GM12878 (cell line): ENCODE measurements at regions not wholly inside any gene's neighbourhood (a gene's known extent, or its start where the extent isn't known, plus 50 kb on each side); places are given as distances from the start of the nearest gene placed in this dataset.

ENCODE experiments used
- BACH1 ChIP-seq: fragments of 450-650 bp; IDR thresholded peaks from 2 replicates; pipeline ENCODE4 v1.6.1; 2017; ENCODE audit warnings: mild to moderate bottlenecking, borderline replicate concordance
- FOS ChIP-seq: IDR thresholded peaks from 3 replicates; pipeline ENCODE4 v1.6.1; 2011; ENCODE audit warnings: borderline replicate concordance; ENCODE audit not compliant: insufficient read length; ENCODE audit errors: extremely low read depth
- HDAC2 ChIP-seq: fragments of 200-600 bp; sonication (generic); IDR thresholded peaks from 2 replicates; pipeline ENCODE4 v1.6.1; 2017
- LARP7 ChIP-seq: fragments of 450-650 bp; IDR thresholded peaks from 2 replicates; pipeline ENCODE4 v1.6.1; 2017; ENCODE audit warnings: mild to moderate bottlenecking
- NR2C2 ChIP-seq: IDR thresholded peaks from 2 replicates; pipeline ENCODE4 v1.6.1; 2011; ENCODE audit warnings: borderline replicate concordance, low read depth; ENCODE audit not compliant: control insufficient read depth, insufficient read length
- NRF1 ChIP-seq: conservative IDR thresholded peaks from 2 replicates; pipeline ENCODE4 v1.6.1; 2011; ENCODE audit warnings: mild to moderate bottlenecking, low read depth, low read length, improper control_type of control experiment
- RB1 ChIP-seq: fragments of 450-650 bp; formaldehyde crosslinking; IDR thresholded peaks from 2 replicates; pipeline ENCODE4 v1.6.1; 2017; ENCODE audit warnings: mild to moderate bottlenecking, borderline replicate concordance
- SMARCA5 ChIP-seq: fragments of 450-650 bp; IDR thresholded peaks from 2 replicates; pipeline ENCODE4 v1.6.1; 2017; ENCODE audit warnings: mild to moderate bottlenecking
- SUPT20H ChIP-seq: IDR thresholded peaks from 2 replicates; pipeline ENCODE4 v1.6.1; 2011; ENCODE audit warnings: low read depth, mild to moderate bottlenecking, low read length, moderate library complexity, borderline replicate concordance; ENCODE audit not compliant: control insufficient read depth
- TARDBP ChIP-seq: IDR thresholded peaks from 2 replicates; pipeline ENCODE4 v1.6.1; 2016; ENCODE audit warnings: borderline replicate concordance
- TBL1XR1 ChIP-seq: IDR thresholded peaks from 2 replicates; pipeline ENCODE4 v1.6.1; 2012; ENCODE audit warnings: low read depth, low read length, improper control_type of control experiment
- TF ChIP-seq, protein P1 (sequence below): fragments of 450-650 bp; formaldehyde crosslinking; IDR thresholded peaks from 2 replicates; pipeline ENCODE4 v1.4.0; 2020; ENCODE audit warnings: mild to moderate bottlenecking, moderate library complexity
- TF ChIP-seq, protein P2 (sequence below): fragments of 450-650 bp; IDR thresholded peaks from 2 replicates; pipeline ENCODE4 v1.6.1; 2014; ENCODE audit warnings: mild to moderate bottlenecking
- TF ChIP-seq, protein P3 (sequence below): fragments of 150-350 bp; IDR thresholded peaks from 2 replicates; pipeline ENCODE4 v1.6.1; 2016; ENCODE audit warnings: low read depth, low read length
- TF ChIP-seq, protein P4 (sequence below): fragments of 450-650 bp; IDR thresholded peaks from 2 replicates; pipeline ENCODE4 v1.6.1; 2017; ENCODE audit warnings: mild to moderate bottlenecking, moderate library complexity
- TF ChIP-seq, protein P5 (sequence below): fragments of 450-650 bp; IDR thresholded peaks from 2 replicates; pipeline ENCODE4 v1.6.1; 2016; ENCODE audit warnings: mild to moderate bottlenecking

DNA sequence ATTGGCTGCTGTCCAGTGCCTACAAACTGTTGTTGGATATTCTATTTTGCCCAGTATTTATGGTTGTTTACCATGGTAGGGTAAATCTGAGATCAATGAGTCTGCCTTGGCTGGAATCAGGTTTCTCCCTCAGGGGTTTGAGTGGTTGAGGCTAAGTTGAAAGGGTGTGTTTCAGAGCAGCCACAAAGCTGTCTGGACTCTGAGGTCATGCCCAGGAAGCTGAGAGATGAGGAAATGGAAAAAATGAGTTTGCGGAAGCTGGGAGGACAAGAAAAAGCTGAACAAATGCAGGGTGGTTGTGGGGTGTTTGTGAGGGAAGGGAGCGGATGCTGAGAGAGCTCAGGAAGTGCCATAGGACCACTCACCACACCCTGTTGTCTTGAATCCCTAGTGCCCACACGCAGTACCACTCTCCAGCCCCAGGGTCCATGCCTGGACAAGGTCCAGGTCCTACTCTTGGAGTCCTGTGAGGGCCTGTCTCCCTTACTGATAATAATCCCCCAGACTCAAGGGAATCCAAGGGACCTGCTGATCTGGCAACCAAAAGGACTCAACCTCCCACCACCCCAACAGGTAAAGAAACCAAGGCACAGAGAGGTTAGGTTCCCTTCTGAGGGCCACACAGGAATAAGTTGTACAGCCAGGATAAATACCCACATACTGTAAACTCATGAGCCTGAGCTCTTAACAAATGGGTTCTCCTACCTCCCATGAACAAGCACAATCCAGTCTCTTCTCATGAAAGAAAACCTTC lies 81.6 kb downstream of the PPCDC start (continued):
- TF ChIP-seq, protein P1, sequence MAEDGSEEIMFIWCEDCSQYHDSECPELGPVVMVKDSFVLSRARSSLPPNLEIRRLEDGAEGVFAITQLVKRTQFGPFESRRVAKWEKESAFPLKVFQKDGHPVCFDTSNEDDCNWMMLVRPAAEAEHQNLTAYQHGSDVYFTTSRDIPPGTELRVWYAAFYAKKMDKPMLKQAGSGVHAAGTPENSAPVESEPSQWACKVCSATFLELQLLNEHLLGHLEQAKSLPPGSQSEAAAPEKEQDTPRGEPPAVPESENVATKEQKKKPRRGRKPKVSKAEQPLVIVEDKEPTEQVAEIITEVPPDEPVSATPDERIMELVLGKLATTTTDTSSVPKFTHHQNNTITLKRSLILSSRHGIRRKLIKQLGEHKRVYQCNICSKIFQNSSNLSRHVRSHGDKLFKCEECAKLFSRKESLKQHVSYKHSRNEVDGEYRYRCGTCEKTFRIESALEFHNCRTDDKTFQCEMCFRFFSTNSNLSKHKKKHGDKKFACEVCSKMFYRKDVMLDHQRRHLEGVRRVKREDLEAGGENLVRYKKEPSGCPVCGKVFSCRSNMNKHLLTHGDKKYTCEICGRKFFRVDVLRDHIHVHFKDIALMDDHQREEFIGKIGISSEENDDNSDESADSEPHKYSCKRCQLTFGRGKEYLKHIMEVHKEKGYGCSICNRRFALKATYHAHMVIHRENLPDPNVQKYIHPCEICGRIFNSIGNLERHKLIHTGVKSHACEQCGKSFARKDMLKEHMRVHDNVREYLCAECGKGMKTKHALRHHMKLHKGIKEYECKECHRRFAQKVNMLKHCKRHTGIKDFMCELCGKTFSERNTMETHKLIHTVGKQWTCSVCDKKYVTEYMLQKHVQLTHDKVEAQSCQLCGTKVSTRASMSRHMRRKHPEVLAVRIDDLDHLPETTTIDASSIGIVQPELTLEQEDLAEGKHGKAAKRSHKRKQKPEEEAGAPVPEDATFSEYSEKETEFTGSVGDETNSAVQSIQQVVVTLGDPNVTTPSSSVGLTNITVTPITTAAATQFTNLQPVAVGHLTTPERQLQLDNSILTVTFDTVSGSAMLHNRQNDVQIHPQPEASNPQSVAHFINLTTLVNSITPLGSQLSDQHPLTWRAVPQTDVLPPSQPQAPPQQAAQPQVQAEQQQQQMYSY (CRISPR knock-in tag): no peak
- TF ChIP-seq SMARCA5 (peak; percentile 54; the same call in 1 of the 2 replicates), RB1 (no peak), LARP7 (no peak), TBL1XR1 (peak; percentile 62; the same call in 1 of the 2 replicates), NRF1 (no peak), SUPT20H (no peak), HDAC2 (no peak), BACH1 (peak; percentile 20; the same call in 1 of the 2 replicates), NR2C2 (no peak), FOS (no peak), TARDBP (no peak; the same call in 1 of the 2 replicates)
- TF ChIP-seq, protein P2, sequence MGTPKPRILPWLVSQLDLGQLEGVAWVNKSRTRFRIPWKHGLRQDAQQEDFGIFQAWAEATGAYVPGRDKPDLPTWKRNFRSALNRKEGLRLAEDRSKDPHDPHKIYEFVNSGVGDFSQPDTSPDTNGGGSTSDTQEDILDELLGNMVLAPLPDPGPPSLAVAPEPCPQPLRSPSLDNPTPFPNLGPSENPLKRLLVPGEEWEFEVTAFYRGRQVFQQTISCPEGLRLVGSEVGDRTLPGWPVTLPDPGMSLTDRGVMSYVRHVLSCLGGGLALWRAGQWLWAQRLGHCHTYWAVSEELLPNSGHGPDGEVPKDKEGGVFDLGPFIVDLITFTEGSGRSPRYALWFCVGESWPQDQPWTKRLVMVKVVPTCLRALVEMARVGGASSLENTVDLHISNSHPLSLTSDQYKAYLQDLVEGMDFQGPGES: no peak
- TF ChIP-seq, protein P3, sequence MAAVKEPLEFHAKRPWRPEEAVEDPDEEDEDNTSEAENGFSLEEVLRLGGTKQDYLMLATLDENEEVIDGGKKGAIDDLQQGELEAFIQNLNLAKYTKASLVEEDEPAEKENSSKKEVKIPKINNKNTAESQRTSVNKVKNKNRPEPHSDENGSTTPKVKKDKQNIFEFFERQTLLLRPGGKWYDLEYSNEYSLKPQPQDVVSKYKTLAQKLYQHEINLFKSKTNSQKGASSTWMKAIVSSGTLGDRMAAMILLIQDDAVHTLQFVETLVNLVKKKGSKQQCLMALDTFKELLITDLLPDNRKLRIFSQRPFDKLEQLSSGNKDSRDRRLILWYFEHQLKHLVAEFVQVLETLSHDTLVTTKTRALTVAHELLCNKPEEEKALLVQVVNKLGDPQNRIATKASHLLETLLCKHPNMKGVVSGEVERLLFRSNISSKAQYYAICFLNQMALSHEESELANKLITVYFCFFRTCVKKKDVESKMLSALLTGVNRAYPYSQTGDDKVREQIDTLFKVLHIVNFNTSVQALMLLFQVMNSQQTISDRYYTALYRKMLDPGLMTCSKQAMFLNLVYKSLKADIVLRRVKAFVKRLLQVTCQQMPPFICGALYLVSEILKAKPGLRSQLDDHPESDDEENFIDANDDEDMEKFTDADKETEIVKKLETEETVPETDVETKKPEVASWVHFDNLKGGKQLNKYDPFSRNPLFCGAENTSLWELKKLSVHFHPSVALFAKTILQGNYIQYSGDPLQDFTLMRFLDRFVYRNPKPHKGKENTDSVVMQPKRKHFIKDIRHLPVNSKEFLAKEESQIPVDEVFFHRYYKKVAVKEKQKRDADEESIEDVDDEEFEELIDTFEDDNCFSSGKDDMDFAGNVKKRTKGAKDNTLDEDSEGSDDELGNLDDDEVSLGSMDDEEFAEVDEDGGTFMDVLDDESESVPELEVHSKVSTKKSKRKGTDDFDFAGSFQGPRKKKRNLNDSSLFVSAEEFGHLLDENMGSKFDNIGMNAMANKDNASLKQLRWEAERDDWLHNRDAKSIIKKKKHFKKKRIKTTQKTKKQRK: no peak
- TF ChIP-seq, protein P4, sequence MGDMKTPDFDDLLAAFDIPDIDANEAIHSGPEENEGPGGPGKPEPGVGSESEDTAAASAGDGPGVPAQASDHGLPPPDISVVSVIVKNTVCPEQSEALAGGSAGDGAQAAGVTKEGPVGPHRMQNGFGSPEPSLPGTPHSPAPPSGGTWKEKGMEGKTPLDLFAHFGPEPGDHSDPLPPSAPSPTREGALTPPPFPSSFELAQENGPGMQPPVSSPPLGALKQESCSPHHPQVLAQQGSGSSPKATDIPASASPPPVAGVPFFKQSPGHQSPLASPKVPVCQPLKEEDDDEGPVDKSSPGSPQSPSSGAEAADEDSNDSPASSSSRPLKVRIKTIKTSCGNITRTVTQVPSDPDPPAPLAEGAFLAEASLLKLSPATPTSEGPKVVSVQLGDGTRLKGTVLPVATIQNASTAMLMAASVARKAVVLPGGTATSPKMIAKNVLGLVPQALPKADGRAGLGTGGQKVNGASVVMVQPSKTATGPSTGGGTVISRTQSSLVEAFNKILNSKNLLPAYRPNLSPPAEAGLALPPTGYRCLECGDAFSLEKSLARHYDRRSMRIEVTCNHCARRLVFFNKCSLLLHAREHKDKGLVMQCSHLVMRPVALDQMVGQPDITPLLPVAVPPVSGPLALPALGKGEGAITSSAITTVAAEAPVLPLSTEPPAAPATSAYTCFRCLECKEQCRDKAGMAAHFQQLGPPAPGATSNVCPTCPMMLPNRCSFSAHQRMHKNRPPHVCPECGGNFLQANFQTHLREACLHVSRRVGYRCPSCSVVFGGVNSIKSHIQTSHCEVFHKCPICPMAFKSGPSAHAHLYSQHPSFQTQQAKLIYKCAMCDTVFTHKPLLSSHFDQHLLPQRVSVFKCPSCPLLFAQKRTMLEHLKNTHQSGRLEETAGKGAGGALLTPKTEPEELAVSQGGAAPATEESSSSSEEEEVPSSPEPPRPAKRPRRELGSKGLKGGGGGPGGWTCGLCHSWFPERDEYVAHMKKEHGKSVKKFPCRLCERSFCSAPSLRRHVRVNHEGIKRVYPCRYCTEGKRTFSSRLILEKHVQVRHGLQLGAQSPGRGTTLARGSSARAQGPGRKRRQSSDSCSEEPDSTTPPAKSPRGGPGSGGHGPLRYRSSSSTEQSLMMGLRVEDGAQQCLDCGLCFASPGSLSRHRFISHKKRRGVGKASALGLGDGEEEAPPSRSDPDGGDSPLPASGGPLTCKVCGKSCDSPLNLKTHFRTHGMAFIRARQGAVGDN: peak; percentile 27; the same call in 1 of the 2 replicates
- TF ChIP-seq, protein P5, sequence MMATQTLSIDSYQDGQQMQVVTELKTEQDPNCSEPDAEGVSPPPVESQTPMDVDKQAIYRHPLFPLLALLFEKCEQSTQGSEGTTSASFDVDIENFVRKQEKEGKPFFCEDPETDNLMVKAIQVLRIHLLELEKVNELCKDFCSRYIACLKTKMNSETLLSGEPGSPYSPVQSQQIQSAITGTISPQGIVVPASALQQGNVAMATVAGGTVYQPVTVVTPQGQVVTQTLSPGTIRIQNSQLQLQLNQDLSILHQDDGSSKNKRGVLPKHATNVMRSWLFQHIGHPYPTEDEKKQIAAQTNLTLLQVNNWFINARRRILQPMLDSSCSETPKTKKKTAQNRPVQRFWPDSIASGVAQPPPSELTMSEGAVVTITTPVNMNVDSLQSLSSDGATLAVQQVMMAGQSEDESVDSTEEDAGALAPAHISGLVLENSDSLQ: no peak
